GM18498 (cell line): ENCODE measurements at regions not wholly inside any gene's neighbourhood (a gene's known extent, or its start where the extent isn't known, plus 50 kb on each side); places are given as distances from the start of the nearest gene placed in this dataset.
A peak's percentile ranks its signal among the peaks of the same experiment; 100 is the strongest.
"Not testable (repeated sequence)": the region's sequence is repeated elsewhere in the genome, so short reads cannot be mapped to it uniquely, and the experiment has no call there.

Experiments used
- ATAC-seq: cut with Tn5 transposase; IDR thresholded peaks from one replicate; pipeline ENCODE4 v1.9.1; 2021; ENCODE audit warnings: mild to moderate bottlenecking, moderate library complexity; ENCODE audit not compliant: unreplicated experiment

DNA sequence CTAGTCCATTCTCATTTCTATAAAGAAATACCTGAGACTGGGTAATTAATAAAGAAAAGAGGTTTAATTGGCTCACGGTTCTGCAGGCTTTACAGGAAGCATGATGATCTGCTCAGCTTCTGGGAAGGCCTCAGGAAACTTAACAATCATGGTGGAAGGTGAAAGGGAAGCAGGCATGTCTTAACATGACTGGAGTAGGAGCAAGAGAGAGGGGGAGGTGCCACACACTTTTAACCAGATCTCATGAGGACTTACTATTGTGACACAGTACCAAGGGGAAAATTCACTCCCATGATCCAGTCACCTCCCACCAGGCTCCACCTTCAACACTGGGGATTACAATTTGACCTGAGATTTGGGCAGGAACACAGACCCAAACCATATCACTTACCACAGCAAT is 310.1 kb downstream of the SH3GL2 start:
- not testable (repeated sequence) for ATAC-seq

DNA sequence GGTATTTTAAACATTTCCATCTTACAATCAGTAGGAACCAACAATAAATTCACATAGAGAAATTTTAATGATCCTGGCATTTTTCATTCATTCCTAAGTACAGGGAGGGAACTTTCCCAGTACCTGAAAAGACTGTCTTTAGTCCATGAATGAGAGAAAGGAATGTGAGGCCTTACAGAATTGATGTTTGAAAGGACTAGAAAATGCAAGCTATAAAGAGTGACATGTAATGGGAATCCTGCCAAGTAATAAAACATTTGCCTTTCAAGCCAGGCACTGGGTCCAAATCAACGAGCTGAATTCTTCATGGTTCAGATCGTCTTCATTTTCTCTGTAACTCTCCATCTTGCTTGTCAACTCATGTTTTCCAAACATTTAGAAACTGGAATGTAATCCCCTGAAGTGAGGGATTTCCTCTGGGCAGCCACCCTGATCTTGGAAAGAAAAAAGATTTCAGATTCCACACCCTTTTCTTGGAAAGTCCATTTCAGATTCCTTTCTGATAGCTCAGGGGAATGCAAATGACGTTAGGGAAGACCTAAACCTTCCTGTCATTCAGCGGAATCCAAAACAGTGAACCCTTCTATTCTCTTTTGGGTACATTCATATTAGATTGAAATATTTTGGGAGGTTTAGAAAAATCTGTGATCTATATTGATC is 315.8 kb downstream of the SH3GL2 start:
- no peak for ATAC-seq

DNA sequence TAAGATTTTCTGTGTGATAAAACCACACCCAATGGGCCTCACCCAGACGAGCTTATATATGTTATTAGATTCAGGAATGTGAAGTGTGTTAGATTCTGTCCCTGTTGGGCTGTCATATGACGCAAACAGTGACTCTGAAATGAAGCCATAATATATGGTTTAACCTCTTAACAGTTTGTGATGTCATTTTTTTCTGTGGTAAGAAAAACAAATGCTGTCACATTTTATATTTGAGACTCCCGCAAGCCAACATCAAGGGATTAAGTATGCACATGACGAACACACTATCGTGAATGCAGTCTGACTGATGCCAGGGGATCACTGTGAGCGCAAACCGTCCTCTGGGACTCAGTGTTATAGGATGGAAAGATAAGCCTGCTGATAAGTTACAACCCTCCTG is 321.7 kb downstream of the SH3GL2 start:
- no peak for ATAC-seq

DNA sequence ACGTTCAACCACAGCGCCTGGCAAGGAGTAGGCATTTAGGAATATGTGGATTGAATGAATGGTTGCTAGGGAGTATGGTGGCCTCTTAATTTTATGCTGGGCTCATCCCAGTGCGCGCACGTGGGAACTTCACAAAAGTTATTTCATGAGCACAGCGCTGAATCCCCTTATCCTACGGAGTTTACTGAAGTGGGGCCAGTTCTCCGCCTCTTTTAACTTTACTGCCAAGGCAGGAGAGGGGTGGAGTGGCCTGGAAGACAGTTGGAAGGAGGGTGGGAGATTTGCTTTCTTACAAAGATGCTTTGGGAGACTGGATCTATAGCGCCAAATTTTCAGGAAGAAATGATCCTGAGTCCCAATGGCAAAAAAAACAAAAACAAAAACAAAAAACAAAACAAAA is 326.5 kb downstream of the SH3GL2 start:
- no peak for ATAC-seq

DNA sequence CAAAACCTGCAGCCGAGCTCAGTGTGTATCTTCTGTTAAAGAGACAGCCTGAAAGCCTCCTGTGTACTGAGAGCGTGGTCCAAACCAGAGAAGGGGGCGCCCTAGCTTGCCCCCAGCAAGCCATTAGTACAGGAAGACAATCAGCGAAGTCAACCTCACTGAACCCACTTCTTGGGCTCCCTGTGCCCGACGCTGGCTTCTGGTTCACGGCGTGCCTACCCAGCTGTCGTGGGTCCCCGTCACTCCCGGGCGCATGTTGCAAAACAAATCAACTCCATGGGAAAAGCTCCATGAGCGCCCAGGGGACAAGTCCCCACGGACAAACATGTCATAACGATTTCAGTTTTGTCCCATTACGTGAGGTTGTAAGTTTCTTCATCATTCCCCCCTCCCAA is 326.9 kb downstream of the SH3GL2 start:
- no peak for ATAC-seq

DNA sequence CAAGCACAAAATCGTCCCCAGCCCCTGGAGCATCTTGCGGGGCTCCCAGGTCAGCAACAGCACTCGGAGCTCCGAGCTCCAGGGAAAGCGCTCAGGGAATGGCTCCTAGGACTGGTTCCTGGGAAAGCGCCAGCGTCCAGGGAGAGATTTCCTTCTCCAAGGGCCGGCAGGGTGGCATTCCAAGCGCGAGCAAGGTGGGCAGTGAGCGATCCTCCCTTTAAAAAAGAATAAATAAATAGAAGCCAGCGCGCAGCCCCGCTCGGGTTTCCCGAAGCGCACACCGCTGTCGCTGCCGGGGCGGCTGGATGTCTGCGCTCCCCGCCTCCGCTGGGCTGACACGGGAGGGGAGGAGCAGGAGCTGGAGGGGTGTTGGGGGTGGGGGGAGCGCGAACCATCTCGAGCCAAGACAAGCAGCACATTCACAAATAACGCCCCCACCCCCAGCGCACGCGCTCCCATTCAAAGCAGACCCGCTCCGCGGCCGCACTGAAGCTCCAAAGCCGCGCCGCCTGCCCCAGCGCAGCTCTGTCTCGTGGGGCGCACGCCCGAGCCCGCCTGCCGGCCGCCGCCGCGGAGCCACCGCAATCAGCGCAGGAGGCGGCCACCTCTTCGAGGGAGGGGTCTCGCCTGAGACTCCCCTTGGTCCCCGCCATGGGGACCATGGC is 327.4 kb downstream of the SH3GL2 start:
- no peak for ATAC-seq

DNA sequence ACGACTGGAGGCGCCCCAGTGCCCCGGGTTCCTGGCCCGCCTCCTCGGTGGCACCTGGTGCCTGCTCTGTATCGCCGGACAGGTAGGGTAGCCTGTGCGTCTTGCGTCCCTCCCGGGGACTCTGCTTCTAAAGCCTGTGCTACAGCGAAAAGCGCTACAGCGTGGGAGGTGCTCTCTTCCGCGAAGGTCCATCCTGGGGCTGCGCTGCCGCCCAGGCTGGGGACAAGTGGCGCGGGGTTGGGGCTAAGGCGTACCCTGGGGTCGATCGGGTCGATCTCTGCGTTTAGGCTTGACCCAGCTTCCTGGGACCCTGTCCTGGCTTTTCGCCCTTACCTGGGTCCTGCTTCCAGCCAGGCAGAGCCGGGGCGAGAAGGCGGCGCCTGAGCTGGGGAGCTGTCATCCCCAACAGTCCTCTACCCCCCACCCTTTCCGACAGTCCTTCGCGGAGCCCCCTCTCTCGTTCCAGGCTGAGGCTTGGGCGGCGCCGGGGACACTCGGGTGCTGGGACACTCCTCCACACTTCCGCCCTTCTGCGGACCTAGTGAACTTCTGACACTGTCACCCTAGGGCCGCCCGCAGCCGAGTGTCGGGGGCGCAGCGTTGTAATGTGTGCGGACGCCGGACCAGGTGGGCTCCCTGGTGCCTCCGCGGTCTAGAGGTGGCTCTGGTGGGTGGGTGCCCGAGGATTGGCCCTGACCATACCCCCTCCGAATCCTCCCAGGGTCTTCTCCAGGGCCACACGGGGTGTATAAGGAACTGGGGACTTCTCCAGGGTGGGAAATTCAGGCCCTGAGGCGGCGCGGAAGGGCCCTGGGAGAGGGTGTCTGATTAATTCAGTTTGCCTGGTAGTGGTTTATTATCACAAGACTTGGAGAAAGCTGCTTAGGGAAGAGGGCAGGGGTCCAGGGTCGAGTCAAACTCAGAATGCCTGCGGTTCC is 328.2 kb downstream of the SH3GL2 start:
- no peak for ATAC-seq

DNA sequence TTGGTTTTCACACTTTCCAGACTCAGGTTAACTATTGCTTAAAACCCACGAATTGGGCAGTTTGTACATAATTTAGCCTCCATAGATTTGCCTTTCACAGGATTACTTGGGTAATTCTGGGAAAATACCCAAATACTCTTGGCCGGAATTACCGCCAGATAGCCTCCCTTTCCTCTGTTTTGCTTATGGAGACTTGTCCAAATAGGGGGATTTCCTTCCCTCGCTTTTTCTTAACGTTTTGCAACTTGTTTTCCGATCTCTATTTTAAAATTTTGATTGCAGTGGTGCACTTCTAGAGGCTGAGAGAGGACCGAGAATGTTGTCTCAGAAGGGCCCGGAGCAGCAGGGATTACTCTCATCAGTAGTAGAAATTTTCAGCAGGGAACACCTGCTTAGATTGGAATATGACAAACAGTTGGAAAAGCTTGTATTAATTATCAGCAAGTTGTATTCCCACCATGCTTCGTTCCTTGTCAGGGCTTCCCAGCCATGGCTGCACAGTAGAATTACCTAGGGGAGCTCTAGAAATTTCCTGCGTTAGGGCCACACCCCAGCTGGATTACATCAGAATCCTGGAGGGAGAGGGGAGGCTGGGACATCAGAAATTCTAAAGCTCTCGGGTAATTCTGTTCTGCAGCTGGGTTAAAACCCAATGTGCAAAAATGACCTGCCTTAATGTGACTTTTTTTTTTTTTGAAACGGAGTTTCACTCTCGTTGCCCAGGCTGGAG is 329.1 kb downstream of the SH3GL2 start:
- ATAC-seq, result no peak

DNA sequence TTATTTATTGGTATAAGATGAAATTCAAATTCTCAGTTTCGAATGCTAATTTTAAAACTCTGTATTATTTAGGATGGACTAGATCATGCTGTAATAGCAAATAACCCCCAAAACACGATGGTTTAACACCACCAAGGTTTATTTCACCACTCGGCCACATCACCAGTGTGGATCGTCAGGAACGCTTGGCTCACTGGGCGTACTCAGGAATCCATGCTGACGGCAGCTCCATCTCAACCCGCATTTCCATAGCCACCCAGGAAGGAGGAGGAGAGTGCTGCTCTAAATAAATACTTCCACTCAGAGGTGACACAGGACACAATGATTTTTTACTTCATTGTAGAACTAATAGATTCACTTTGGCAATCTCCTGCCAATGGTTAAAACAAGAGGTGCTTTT is 347.4 kb downstream of the SH3GL2 start:
- ATAC-seq, result no peak

DNA sequence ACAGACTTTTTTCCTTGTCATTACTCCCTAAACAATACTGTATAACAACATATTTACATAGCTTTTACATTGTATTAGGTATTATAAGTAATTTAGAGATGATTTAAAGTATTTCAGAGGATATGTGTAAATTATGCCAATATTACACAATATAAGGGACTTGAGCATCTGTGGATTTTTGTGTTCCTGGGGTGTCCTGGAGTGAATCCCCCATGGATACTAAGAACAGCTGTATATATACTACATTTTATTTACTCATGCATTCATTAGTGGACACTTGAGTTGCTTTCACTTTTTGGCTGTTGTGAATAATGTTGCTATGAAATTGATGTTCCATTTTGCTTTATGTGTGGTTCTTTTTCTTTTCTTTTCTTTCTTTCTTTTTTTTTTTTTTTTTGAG is 348.8 kb downstream of the SH3GL2 start:
- ATAC-seq, result peak; percentile 5

DNA sequence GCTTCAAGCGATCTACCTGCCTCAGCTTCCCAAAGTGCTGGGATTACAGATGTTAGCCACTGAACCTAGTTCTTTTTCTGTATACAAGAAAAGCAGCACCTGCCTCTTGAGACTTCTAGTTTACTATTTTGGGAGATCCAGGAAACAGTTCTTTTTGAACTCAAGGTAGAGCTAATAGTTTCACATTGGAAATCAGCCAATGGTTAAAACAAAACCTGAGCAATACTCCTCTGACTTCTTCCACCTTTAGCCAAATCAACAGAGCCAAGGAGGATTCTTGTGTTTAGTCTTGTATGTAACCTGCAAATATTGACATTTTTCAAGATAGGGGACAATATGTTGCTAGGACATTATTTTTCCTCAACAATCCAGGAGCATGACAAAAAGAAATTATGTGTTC is 349.4 kb downstream of the SH3GL2 start:
- ATAC-seq, result peak; percentile 71

DNA sequence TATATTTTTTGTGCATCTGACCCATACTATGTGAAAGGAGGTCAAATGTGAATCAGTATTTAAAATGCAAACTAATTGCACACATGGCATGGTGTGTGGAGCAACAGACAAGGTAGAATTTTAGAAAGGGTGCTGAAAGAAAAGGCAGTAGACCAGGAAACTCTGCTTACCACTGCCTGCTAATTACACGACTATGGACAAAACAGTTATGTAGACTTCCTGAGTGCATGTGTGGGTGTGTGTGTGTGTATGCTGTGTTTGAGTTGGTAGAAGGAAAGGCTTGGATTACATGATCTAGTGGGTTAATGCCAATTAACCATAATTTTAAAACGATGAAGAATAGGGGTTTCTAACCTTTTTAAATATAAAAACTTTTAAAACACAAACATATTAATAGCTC is 349.9 kb downstream of the SH3GL2 start:
- ATAC-seq, result peak; percentile 32

DNA sequence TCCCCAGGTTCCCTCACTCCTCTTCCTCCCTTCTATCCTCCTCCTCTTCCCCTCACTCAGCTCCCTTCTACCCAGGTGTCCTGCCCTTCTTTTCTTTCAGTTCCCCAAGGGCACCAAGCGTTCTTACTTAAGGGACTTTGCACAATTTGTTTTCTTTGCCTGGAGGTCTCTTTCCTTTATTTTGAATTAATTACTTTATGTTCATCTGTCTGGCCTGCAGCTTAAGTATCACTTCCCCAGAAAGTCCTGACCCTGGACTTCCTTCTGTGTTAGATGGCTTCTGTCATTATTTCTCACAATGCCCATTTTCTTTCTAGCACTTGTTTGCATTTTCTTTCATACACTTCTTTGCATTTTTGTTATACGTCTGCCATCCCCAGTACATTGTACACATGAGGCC is 350.6 kb downstream of the SH3GL2 start:
- ATAC-seq, result no peak

DNA sequence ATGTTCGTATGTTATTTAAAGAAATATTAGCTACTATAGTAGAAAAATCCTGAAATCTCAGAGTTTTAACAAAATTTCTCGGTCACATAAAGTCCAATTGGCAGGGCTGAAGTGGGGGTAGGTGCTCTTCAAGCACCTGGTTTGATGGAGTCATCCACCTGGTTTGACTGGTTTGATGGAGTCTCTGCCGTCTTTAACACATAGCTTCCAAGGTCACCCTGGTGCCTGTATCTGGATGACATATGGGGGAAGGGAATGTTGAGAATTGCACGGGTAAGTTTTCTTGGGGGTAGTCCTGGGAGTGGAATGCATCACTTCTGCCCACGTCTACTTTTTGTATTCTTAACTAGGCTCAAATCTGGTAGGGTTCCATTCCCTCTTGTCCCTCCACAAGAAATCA is 351.2 kb downstream of the SH3GL2 start:
- no peak for ATAC-seq

DNA sequence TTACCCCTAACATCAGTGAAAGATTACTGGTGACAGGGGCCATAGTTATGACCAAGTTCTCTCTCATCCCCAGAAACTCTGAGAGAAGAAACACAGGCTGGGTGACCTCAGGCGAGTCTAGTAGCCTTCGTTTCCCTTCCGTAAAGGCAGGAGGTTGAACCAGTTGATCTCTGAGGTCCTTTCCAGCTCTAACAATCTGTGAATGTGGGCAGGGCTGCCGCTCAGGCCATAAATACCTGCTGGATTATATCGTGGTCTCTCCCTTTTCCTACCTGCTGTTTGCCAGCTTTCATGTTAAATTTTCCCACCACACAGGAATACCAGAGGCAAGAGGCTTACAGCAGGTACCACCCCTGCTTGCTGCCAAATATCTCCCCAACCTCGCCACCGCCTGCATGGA is 357.5 kb downstream of the SH3GL2 start:
- ATAC-seq, result no peak

DNA sequence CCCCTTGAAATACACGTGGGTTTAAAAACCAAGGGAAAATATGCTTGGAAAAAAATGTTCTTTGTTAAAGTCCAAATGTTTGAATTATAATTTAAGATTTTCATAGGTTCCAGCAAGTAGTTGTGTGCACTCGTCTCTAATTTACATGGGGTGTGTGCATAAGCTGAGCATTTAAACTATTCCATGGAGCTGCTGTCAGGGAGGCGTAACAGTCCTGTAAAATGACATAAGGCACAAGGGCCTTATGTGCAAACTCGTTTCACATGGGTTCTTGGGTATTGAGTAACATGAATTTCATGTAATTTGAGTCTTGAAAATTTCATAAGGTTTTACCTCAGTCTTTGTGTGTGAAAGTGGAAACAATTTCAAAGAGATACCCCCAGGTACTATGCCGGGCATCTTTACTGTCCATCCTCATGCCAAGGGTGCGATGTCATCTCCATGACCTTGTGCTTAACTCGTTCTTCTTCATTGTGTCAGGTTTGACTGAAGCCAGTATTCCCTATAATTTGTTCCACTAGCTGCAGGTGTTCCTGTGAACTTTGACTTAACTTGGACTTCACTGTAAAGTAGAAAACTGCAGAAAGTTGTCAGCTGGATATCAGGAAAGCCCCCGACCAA is 359.3 kb downstream of the SH3GL2 start:
- ATAC-seq, result no peak

DNA sequence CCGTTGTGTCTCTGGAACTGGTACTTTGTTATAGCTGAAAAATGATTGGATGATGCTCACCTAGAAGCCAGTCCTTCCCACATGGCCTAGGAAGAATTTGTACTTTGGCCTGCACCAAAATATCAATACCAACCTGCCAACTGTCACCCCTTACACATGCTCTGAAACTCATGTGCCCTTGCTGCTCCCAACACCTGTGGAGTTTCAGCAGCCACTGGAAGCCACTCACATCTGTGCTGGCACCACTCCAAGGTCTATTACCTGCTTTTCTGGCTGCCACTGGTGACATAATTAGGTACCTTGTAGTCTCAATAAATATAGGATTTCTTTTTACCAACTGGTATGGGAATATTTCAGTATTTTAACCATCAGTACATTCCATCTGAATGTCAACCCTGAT is 363.6 kb downstream of the SH3GL2 start:
- no peak for ATAC-seq

DNA sequence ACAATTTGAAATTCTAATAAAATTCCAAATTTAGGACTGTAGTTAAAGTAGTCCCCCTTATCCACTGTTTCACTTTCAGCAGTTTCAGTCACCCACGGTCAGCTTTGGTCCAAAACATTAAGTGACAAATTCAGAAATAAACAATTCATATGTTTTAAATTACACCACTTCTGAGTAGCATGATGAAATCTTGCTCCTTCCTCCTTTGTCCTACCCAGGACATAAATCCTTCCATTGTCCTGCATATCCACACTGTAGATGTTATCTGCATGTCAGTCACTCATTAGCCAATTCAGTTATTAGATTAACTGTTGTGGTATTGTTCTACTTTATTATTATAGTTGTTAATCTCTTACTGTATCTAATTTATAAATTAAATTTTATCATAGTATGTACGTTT is 376.5 kb downstream of the SH3GL2 start:
- no peak for ATAC-seq

DNA sequence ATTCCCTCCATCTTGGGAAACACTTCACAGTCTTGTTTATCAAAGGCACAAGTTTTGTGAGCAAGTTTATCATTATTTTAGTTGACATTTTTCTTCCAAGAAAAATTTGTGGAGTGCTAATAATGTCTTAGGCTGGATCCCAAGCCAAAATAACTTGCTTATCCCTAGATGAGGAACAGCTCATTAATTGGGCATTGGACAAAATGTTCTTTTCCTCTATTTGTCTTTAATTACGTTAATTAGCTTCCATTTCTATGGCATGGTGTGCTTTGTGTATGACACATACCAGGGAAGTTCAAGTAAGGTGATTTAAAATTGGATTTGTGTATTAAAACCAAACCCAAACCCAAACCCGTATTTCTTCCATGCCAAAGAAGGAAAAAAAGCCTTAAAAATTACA is 379.5 kb downstream of the SH3GL2 start:
- ATAC-seq, result no peak

DNA sequence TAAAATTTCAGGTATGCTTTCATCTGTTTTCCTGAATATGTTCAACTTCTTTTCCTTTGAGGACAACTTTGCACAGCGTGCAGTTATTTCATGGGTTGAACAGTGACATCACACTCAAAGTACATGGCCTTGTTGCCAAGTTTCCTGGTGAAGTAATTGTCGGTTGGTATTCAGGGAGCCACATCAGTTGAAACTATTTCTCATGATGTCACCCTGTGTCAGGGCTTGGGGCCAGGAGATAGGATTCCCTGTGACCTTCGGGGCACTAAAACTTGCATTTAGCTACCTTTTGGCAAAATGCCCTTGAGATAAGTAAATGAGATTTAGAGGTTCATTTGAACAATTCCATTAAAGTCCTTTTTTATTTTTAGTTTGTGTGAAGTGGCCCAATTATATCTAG is 383.9 kb downstream of the SH3GL2 start:
- no peak for ATAC-seq

DNA sequence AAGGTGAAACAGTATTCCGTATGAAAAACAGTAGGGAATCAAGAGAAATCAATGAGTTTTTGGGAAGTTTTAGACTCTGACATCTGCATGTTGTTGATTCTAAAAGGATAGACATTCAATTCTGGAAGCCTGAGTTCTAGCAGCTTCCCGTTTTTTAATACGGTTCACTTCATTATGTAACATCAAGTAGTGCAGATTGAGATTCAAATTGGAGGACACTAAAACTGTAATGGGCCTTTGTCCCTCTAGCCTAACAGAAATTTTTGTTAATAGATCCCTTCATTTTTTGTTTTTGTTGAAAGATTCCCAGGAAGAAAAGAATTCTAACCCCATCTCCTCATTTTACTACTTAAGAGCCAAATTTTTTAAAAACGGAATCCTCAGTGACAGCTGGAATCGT is 384.6 kb downstream of the SH3GL2 start:
- no peak for ATAC-seq
